Mucosa of stomach (tissue), 1 donor: ENCODE measurements at regions not wholly inside any gene's neighbourhood (a gene's known extent, or its start where the extent isn't known, plus 50 kb on each side); places are given as distances from the start of the nearest gene placed in this dataset.
"Not testable (repeated sequence)": the region's sequence is repeated elsewhere in the genome, so short reads cannot be mapped to it uniquely, and the experiment has no call there.

Experiments used
- H3K27me3 ChIP-seq: one replicate; pipeline ENCODE4 v1.7.0; 2013; ENCODE audit warnings: mild to moderate bottlenecking, low read length; ENCODE audit not compliant: control insufficient read depth, insufficient read depth
- H3K36me3 ChIP-seq: one replicate; pipeline ENCODE4 v1.7.0; 2013; ENCODE audit warnings: low read length; ENCODE audit not compliant: control insufficient read depth, insufficient read depth
- H3K4me1 ChIP-seq: one replicate; pipeline ENCODE4 v1.7.0; 2013; ENCODE audit warnings: mild to moderate bottlenecking, low read length; ENCODE audit not compliant: control insufficient read depth, insufficient read depth
- H3K4me3 ChIP-seq: one replicate; pipeline ENCODE4 v1.7.0; 2013; ENCODE audit warnings: low read length
- H3K9ac ChIP-seq: one replicate; pipeline ENCODE4 v1.7.0; 2013; ENCODE audit warnings: mild to moderate bottlenecking, low read length, moderate library complexity
- H3K9me3 ChIP-seq: one replicate; pipeline ENCODE4 v1.7.0; 2013; ENCODE audit warnings: mild to moderate bottlenecking, low read length, moderate library complexity; ENCODE audit not compliant: control insufficient read depth
- donor health status: Pancreatic carcinoma.

GRCh38 chr2:67137699-67138098 is 259.4 kb upstream of the ETAA1 start:
- no peaks in the 10 kb centered on the region for H3K9me3 ChIP-seq
- H3K9ac ChIP-seq: no peak overlapping the region
- H3K4me3 ChIP-seq: no peak overlapping the region

GRCh38 chr2:67142071-67142470 is 255.1 kb upstream of the ETAA1 start:
- Histone ChIP-seq H3K27me3 (no peaks in the 10 kb centered on the region), H3K9me3 (no peaks in the 10 kb centered on the region), H3K9ac (no peak overlapping the region), H3K4me3 (no peak overlapping the region), H3K36me3 (no peaks in the 10 kb centered on the region), H3K4me1 (no peaks in the 10 kb centered on the region)

More at GRCh38 chr2:67137699-67138098, 259.4 kb upstream of the ETAA1 start:
- H3K4me1 ChIP-seq: no peaks in the 10 kb centered on the region
- no peaks in the 10 kb centered on the region for H3K27me3 ChIP-seq
- H3K36me3 ChIP-seq: no peaks in the 10 kb centered on the region

GRCh38 chr2:67142741-67143140 is 254.4 kb upstream of the ETAA1 start:
- Histone ChIP-seq H3K9ac (no peak overlapping the region), H3K36me3 (no peaks in the 10 kb centered on the region), H3K9me3 (no peaks in the 10 kb centered on the region), H3K4me1 (no peaks in the 10 kb centered on the region), H3K4me3 (no peak overlapping the region), H3K27me3 (no peaks in the 10 kb centered on the region)

- Histone ChIP-seq H3K9ac (no peak overlapping the region), H3K27me3 (no peaks in the 10 kb centered on the region), H3K36me3 (no peaks in the 10 kb centered on the region), H3K4me1 (no peaks in the 10 kb centered on the region), H3K9me3 (no peaks in the 10 kb centered on the region), H3K4me3 (no peak overlapping the region)
These were observed 251.3 kb upstream of the ETAA1 start for GRCh38 chr2:67145851-67146250.

- H3K9ac ChIP-seq: no peak overlapping the region
- no peak overlapping the region for H3K4me3 ChIP-seq
- no peaks in the 10 kb centered on the region for H3K27me3 ChIP-seq
- no peaks in the 10 kb centered on the region for H3K9me3 ChIP-seq
- no peaks in the 10 kb centered on the region for H3K4me1 ChIP-seq
- no peaks in the 10 kb centered on the region for H3K36me3 ChIP-seq
These were observed 240.3 kb upstream of the ETAA1 start for GRCh38 chr2:67156796-67157195.

GRCh38 chr2:67158718-67159117 is 238.4 kb upstream of the ETAA1 start:
- Histone ChIP-seq H3K9me3 (no peaks in the 10 kb centered on the region), H3K4me1 (no peaks in the 10 kb centered on the region), H3K27me3 (no peaks in the 10 kb centered on the region), H3K9ac (no peak overlapping the region), H3K36me3 (no peaks in the 10 kb centered on the region), H3K4me3 (no peak overlapping the region)

- no peaks in the 10 kb centered on the region for H3K4me1 ChIP-seq
- no peak overlapping the region for H3K4me3 ChIP-seq
- no peaks in the 10 kb centered on the region for H3K27me3 ChIP-seq
- no peak overlapping the region for H3K9ac ChIP-seq
- no peaks in the 10 kb centered on the region for H3K36me3 ChIP-seq
- H3K9me3 ChIP-seq: no peaks in the 10 kb centered on the region
These were observed 237.2 kb upstream of the ETAA1 start for GRCh38 chr2:67159929-67160328.

GRCh38 chr2:67164771-67165522 is 232.2 kb upstream of the ETAA1 start:
- Histone ChIP-seq H3K9ac (no peak overlapping the region), H3K9me3 (no peaks in the 10 kb centered on the region), H3K4me3 (no peak overlapping the region), H3K36me3 (no peaks in the 10 kb centered on the region), H3K4me1 (no peaks in the 10 kb centered on the region), H3K27me3 (no peaks in the 10 kb centered on the region)

- Histone ChIP-seq H3K27me3 (no peaks in the 10 kb centered on the region), H3K4me1 (no peaks in the 10 kb centered on the region), H3K36me3 (no peaks in the 10 kb centered on the region), H3K9ac (no peak overlapping the region), H3K9me3 (no peaks in the 10 kb centered on the region), H3K4me3 (no peak overlapping the region)
These were observed 231.6 kb upstream of the ETAA1 start for GRCh38 chr2:67165523-67165990.

GRCh38 chr2:67166511-67166910 is 230.6 kb upstream of the ETAA1 start:
- not testable (repeated sequence) for H3K9ac ChIP-seq, H3K27me3 ChIP-seq, H3K9me3 ChIP-seq, H3K36me3 ChIP-seq, H3K4me3 ChIP-seq, H3K4me1 ChIP-seq

- no peaks in the 10 kb centered on the region for H3K9me3 ChIP-seq
- H3K27me3 ChIP-seq: no peaks in the 10 kb centered on the region
- H3K36me3 ChIP-seq: no peaks in the 10 kb centered on the region
- no peak overlapping the region for H3K9ac ChIP-seq
- no peak overlapping the region for H3K4me3 ChIP-seq
- no peaks in the 10 kb centered on the region for H3K4me1 ChIP-seq
These were observed 227.6 kb upstream of the ETAA1 start for GRCh38 chr2:67169417-67170140.

- Histone ChIP-seq H3K4me3 (no peak overlapping the region), H3K36me3 (no peaks in the 10 kb centered on the region), H3K9ac (no peak overlapping the region), H3K9me3 (no peaks in the 10 kb centered on the region), H3K4me1 (no peaks in the 10 kb centered on the region), H3K27me3 (no peaks in the 10 kb centered on the region)
These were observed 217.6 kb upstream of the ETAA1 start for GRCh38 chr2:67179526-67179925.
